22Rv1 (cell line): ENCODE measurements at regions not wholly inside any gene's neighbourhood (a gene's known extent, or its start where the extent isn't known, plus 50 kb on each side); places are given as distances from the start of the nearest gene placed in this dataset.
"Not testable (repeated sequence)": the region's sequence is repeated elsewhere in the genome, so short reads cannot be mapped to it uniquely, and the experiment has no call there.

ENCODE experiments used
- CTCF ChIP-seq: fragments of 450-650 bp; IDR thresholded peaks from 2 replicates; pipeline ENCODE4 v1.5.1; 2017; ENCODE audit warnings: mild to moderate bottlenecking
- ZFX ChIP-seq: fragments of 450-650 bp; IDR thresholded peaks from 2 replicates; pipeline ENCODE4 v1.6.1; 2017; ENCODE audit warnings: antibody characterized with exemption, borderline replicate concordance

GRCh38 chr6:167753281-167753680 lies 73.4 kb upstream of the AFDN start:
- not testable (repeated sequence) for TF ChIP-seq CTCF, ZFX
